GM18951 (cell line): ENCODE measurements at regions not wholly inside any gene's neighbourhood (a gene's known extent, or its start where the extent isn't known, plus 50 kb on each side); places are given as distances from the start of the nearest gene placed in this dataset.
"Not testable (repeated sequence)": the region's sequence is repeated elsewhere in the genome, so short reads cannot be mapped to it uniquely, and the experiment has no call there.

Experiments used
- POLR2A ChIP-seq: IDR thresholded peaks from 4 replicates; pipeline ENCODE4 v1.6.1; 2011; ENCODE audit warnings: mild to moderate bottlenecking; ENCODE audit not compliant: insufficient read length, insufficient read depth; ENCODE audit errors: extremely low read depth
- in situ Hi-C: fragments of 300-500 bp; cut with MboI; formaldehyde crosslinking; loops from one replicate; pipeline ENCODE4 v1.12.0; 2022; ENCODE audit warnings: low sequenced_read_pairs, mixed read lengths, inconsistent platforms; ENCODE audit not compliant: unreplicated experiment

- in situ Hi-C loops = no loop called here
- no peak for TF ChIP-seq POLR2A
These were observed 131.0 kb downstream of the KCNK1 start for GRCh38 chr1:233744779-233745513.

GRCh38 chr1:233750139-233750538 is 136.2 kb downstream of the KCNK1 start:
- in situ Hi-C loops = no loop called here
- TF ChIP-seq POLR2A = no peak

- TF ChIP-seq POLR2A = no peak
- in situ Hi-C loops = no loop called here
These were observed 144.8 kb upstream of the SLC35F3 start for GRCh38 chr1:233759665-233760064.

GRCh38 chr1:233764304-233764703 is 140.2 kb upstream of the SLC35F3 start:
- in situ Hi-C loops = not testable (repeated sequence)

GRCh38 chr1:233777566-233777965 is 126.9 kb upstream of the SLC35F3 start:
- in situ Hi-C loops = loop anchor here (25.0 kb wide), 1 partner anchor 340 kb away; no protein-coding TSS in a partner anchor
- no peak for TF ChIP-seq POLR2A

GRCh38 chr1:233780049-233780448 is 124.4 kb upstream of the SLC35F3 start:
- in situ Hi-C loops = loop anchor here (25.0 kb wide), 1 partner anchor 343 kb away; no protein-coding TSS in a partner anchor
- no peak for TF ChIP-seq POLR2A

GRCh38 chr1:233782937-233783586 is 121.4 kb upstream of the SLC35F3 start:
- in situ Hi-C loops = loop anchor here (25.0 kb wide), 1 partner anchor 346 kb away; no protein-coding TSS in a partner anchor

GRCh38 chr1:233787599-233787998 is 116.9 kb upstream of the SLC35F3 start:
- in situ Hi-C loops = loop anchor here (25.0 kb wide), 1 partner anchor 350 kb away; no protein-coding TSS in a partner anchor

More at GRCh38 chr1:233782937-233783586, 121.4 kb upstream of the SLC35F3 start:
- no peak for TF ChIP-seq POLR2A

GRCh38 chr1:233788687-233789086 is 115.8 kb upstream of the SLC35F3 start:
- in situ Hi-C loops = loop anchor here (25.0 kb wide), 1 partner anchor 351 kb away; no protein-coding TSS in a partner anchor
- TF ChIP-seq POLR2A = no peak

More at GRCh38 chr1:233787599-233787998, 116.9 kb upstream of the SLC35F3 start:
- no peak for TF ChIP-seq POLR2A

GRCh38 chr1:233790121-233790520 is 114.4 kb upstream of the SLC35F3 start:
- TF ChIP-seq POLR2A = no peak
- in situ Hi-C loops = loop anchor here (25.0 kb wide), 1 partner anchor 353 kb away; no protein-coding TSS in a partner anchor

- TF ChIP-seq POLR2A = no peak
- in situ Hi-C loops = loop anchor here (25.0 kb wide), 1 partner anchor 354 kb away; no protein-coding TSS in a partner anchor
These were observed 113.7 kb upstream of the SLC35F3 start for GRCh38 chr1:233790662-233791371.

- in situ Hi-C loops = loop anchor here (25.0 kb wide), 1 partner anchor 354 kb away; no protein-coding TSS in a partner anchor
These were observed 113.1 kb upstream of the SLC35F3 start for GRCh38 chr1:233791372-233791703.

GRCh38 chr1:233791721-233792120 is 112.8 kb upstream of the SLC35F3 start:
- in situ Hi-C loops = loop anchor here (25.0 kb wide), 1 partner anchor 354 kb away; no protein-coding TSS in a partner anchor
- no peak for TF ChIP-seq POLR2A

More at GRCh38 chr1:233791372-233791703, 113.1 kb upstream of the SLC35F3 start:
- TF ChIP-seq POLR2A = no peak

- TF ChIP-seq POLR2A = no peak
- in situ Hi-C loops = loop anchor here (25.0 kb wide), 1 partner anchor 358 kb away; no protein-coding TSS in a partner anchor
These were observed 109.6 kb upstream of the SLC35F3 start for GRCh38 chr1:233794863-233795262.
